ENCODE measurements at regions not wholly inside any gene's neighbourhood (a gene's known extent, or its start where the extent isn't known, plus 50 kb on each side); places are given as distances from the start of the nearest gene placed in this dataset.
A peak's percentile ranks its signal among the peaks of the same experiment; 100 is the strongest.

DNA sequence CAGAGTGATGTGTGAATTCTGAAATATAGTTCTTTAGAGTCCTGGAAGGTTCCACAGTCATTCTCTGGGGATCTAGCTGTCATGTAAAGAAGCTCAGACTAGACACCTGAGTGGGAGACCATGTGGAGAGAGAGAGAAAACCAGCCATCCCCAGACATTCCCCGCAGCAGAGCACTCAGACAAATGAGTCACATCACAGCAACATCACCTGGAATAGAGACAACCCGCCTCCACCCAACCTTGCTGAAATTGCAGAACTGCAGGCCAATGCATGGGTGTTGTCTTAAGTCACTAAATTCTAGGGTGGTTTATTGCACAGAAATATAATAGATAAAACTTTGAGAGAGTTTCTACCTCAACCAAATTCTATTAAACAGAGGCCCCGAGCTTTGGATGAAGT, 392.0 kb upstream of the DYNLRB2 start:
- Mint-ChIP-seq H3K36me3 (no peaks in the 10 kb centered on the region), H3K27me3 (peaks cover 16 to 38% of the 10 kb centered on the region in 2 donors), H3K27ac (no peak overlapping the region), H3K4me1 (ENCODE audit: low read depth in 2 of 2) (no peaks in the 10 kb centered on the region), H3K4me3 (no peak overlapping the region), H3K9me3 (no peaks in the 10 kb centered on the region)
- ATAC-seq (no peak), DNase-seq (ENCODE audit: low spot score) (no peak)

DNA sequence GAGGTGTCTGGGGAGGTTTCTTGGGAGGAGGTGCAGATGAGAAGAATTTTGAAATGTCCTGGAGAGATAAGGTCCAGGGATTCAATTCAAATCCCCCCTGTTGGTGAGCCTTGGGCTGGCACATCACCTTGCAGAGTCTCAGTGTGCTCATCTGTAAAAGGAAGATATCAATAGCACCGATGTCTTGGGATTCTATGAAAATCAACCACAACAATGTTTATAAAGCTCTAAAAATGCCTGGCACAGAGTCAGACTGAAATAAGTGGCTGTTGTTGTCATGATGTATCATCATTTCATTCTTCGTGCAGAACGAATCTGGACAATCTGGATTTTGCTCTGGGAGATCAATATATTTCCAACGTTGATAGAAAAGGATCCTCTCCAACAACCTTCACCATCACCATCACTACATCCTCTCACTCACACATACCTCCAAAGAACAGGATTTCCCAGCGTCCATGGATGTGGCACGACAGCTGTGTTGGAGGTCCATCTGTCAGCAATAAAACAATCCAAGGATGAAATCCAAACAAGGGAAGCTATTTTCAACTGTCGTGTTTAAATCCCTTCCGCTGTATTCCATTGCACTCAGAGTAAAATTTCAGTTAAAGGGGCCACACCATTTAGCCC, 393.7 kb upstream of the DYNLRB2 start:
- no peak for DNase-seq (ENCODE audit: low spot score)
- no peak overlapping the region for H3K4me3 Mint-ChIP-seq
- H3K27me3 Mint-ChIP-seq, result peaks cover 11 to 32% of the 10 kb centered on the region in 2 donors
- no peak for ATAC-seq
- peaks cover 5% of the 10 kb centered on the region for H3K36me3 Mint-ChIP-seq
- no peak overlapping the region for H3K27ac Mint-ChIP-seq
- H3K4me1 Mint-ChIP-seq (ENCODE audit: low read depth in 2 of 2), result no peaks in the 10 kb centered on the region
- H3K9me3 Mint-ChIP-seq, result peaks cover 3% of the 10 kb centered on the region

GRCh38 chr16:80144191-80144590, 396.6 kb upstream of the DYNLRB2 start:
- peaks cover 10% of the 10 kb centered on the region for H3K9me3 Mint-ChIP-seq
- H3K27me3 Mint-ChIP-seq, result peaks cover 18 to 34% of the 10 kb centered on the region in 2 donors
- peaks cover 5% of the 10 kb centered on the region for H3K36me3 Mint-ChIP-seq
- H3K27ac Mint-ChIP-seq, result no peak overlapping the region
- ATAC-seq (peak in 1 of 2 donors; percentile 27), DNase-seq (ENCODE audit: low spot score) (no peak)
- no peaks in the 10 kb centered on the region for H3K4me1 Mint-ChIP-seq (ENCODE audit: low read depth in 2 of 2)
- H3K4me3 Mint-ChIP-seq, result no peak overlapping the region

GRCh38 chr16:80142940-80143339, 397.9 kb upstream of the DYNLRB2 start:
- ATAC-seq, result no peak

GRCh38 chr16:80142281-80142680, 398.5 kb upstream of the DYNLRB2 start:
- peaks cover 16 to 29% of the 10 kb centered on the region in 2 donors for H3K27me3 Mint-ChIP-seq

More at GRCh38 chr16:80142940-80143339, 397.9 kb upstream of the DYNLRB2 start:
- H3K4me1 Mint-ChIP-seq (ENCODE audit: low read depth in 2 of 2), result no peaks in the 10 kb centered on the region
- peaks cover 11% of the 10 kb centered on the region for H3K9me3 Mint-ChIP-seq
- peaks cover 19 to 36% of the 10 kb centered on the region in 2 donors for H3K27me3 Mint-ChIP-seq
- no peak overlapping the region for H3K4me3 Mint-ChIP-seq
- H3K27ac Mint-ChIP-seq, result no peak overlapping the region
- peaks cover 5% of the 10 kb centered on the region for H3K36me3 Mint-ChIP-seq
- no peak for DNase-seq (ENCODE audit: low spot score)

DNA sequence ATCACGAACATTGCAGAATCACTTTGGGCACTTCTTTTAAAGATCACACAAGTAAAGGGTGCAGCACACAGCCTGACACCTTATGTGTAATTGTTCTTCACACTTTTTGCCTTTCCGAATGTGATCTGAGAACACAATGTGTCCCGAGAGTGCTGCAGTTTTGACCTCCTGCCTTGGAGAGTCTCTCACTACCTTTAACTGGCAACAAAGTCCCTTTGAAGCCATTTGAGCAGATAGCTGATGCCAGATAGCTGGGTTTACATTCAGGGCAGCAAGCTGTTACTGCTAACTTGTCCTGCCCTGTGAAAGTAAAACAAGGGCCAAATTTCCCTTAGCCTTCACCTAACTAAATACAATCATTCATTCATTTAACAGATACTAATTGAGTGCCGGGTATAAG, 411.0 kb upstream of the DYNLRB2 start:
- Mint-ChIP-seq H3K36me3 (no peaks in the 10 kb centered on the region), H3K27me3 (peaks cover 12 to 33% of the 10 kb centered on the region in 2 donors), H3K9me3 (no peaks in the 10 kb centered on the region), H3K27ac (no peak overlapping the region), H3K4me1 (ENCODE audit: low read depth in 2 of 2) (no peaks in the 10 kb centered on the region), H3K4me3 (no peak overlapping the region)
- no peak for ATAC-seq
- no peak for DNase-seq (ENCODE audit: low spot score)

More at GRCh38 chr16:80142281-80142680, 398.5 kb upstream of the DYNLRB2 start:
- Mint-ChIP-seq H3K9me3 (peaks cover 11% of the 10 kb centered on the region), H3K36me3 (peaks cover 5% of the 10 kb centered on the region), H3K27ac (no peak overlapping the region), H3K4me3 (no peak overlapping the region), H3K4me1 (ENCODE audit: low read depth in 2 of 2) (no peaks in the 10 kb centered on the region)
- no peak for DNase-seq (ENCODE audit: low spot score)
- no peak for ATAC-seq

GRCh38 chr16:80125677-80126076, 415.1 kb upstream of the DYNLRB2 start:
- Mint-ChIP-seq H3K9me3 (no peaks in the 10 kb centered on the region), H3K27me3 (peaks cover 12 to 21% of the 10 kb centered on the region in 2 donors), H3K4me1 (ENCODE audit: low read depth in 2 of 2) (no peaks in the 10 kb centered on the region), H3K27ac (no peak overlapping the region), H3K4me3 (no peak overlapping the region), H3K36me3 (no peaks in the 10 kb centered on the region)
- ATAC-seq (no peak), DNase-seq (ENCODE audit: low spot score) (no peak)

DNA sequence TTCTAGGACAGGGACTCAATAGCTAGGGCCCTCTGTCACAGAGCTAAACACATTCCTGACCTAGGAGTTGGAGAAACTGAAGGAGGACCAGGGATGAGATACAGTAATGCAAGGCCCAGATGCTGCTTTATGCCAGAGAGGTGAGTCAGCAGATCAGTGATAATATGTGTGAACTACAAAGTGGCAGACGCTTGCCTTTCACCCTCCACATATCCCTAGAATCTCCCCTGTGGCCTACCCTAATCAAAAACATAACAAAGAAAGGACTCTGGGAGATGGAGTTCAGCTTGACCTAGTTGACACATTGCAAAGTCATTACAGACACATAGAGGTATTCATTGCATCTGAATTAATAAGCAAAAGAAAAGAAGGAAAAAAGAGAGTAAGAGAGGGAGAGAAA, 417.6 kb upstream of the DYNLRB2 start:
- no peak overlapping the region for H3K27ac Mint-ChIP-seq
- ATAC-seq (no peak), DNase-seq (ENCODE audit: low spot score) (no peak)
- H3K4me1 Mint-ChIP-seq (ENCODE audit: low read depth in 2 of 2), result no peaks in the 10 kb centered on the region
- no peaks in the 10 kb centered on the region for H3K36me3 Mint-ChIP-seq
- H3K27me3 Mint-ChIP-seq, result peaks cover 21 to 33% of the 10 kb centered on the region in 2 donors
- no peak overlapping the region for H3K4me3 Mint-ChIP-seq
- no peaks in the 10 kb centered on the region for H3K9me3 Mint-ChIP-seq

DNA sequence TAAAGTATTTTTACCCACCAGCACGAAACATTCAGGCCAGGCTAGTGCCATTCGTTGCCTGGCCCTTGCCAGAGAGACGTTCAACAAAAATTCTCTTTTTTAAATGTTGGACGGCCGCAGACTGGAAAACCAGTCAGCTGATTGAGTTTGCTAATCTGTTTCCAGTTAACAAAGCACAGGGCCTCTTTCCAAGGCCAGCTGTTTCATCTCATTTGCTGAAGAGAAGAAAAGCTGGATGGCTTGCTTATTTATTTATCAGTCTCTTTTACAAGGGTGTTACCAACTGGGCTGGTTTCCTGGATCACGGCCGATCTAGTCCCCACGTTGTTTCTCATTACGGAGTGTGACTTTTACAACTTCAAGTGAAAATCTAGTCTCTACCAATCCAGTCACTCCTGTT, 418.7 kb upstream of the DYNLRB2 start:
- no peak for ATAC-seq

DNA sequence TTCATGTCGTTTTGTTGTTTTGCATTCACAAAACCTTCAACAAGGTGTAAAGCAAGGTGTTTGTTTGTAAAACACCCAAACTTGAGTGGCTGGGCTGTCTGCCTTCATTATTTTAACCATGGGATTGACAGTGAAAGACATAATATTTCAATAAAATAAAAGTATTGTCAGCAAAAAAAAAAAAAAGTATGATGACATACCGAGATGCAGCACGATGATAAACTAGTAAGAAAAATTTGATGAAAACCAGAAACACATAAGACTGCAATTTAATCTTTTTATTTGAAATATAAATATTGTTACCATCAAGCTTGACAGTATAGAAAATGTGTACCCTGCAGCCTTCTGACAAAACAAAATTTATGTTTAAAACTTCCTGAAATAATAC, 419.3 kb upstream of the DYNLRB2 start:
- Mint-ChIP-seq H3K4me3 (no peak overlapping the region), H3K27me3 (peaks cover 21 to 42% of the 10 kb centered on the region in 2 donors), H3K9me3 (no peaks in the 10 kb centered on the region), H3K4me1 (ENCODE audit: low read depth in 2 of 2) (no peaks in the 10 kb centered on the region), H3K36me3 (no peaks in the 10 kb centered on the region), H3K27ac (no peak overlapping the region)
- DNase-seq (ENCODE audit: low spot score) (no peak), ATAC-seq (no peak)

More for the DNA sequence above, 418.7 kb upstream of the DYNLRB2 start:
- peaks cover 21 to 38% of the 10 kb centered on the region in 2 donors for H3K27me3 Mint-ChIP-seq
- no peaks in the 10 kb centered on the region for H3K36me3 Mint-ChIP-seq
- no peaks in the 10 kb centered on the region for H3K9me3 Mint-ChIP-seq
- no peak overlapping the region for H3K27ac Mint-ChIP-seq
- no peaks in the 10 kb centered on the region for H3K4me1 Mint-ChIP-seq (ENCODE audit: low read depth in 2 of 2)
- H3K4me3 Mint-ChIP-seq, result no peak overlapping the region
- no peak for DNase-seq (ENCODE audit: low spot score)

DNA sequence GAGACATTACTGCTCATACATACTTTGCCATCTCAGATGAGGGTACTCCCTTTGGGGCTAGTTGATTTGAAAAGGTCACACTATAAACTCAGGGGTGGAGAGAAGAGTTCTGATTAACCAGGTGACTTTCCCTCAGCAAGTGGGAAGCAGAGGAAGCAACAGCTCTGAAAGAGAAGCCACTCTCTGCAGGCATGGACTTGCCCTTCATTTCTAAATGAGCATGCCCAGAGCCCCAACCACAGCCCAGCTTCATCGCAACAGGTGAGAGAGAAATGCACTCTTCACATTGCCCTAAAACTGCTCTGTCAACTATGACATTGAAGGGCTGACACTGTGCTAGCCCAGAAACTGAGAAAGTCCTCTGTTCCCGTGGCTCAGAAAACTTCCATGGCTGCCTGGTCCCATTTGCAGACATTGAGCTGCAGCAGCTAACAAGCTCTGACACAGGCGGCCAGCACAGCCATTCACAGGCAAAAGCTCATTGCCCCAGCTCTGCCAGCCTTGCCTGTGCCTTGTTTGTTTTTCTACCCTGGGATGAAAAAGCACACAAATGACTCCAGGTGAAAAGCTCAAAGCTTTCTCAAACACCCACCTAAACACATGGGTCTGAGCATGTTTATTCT, 419.8 kb upstream of the DYNLRB2 start:
- no peak overlapping the region for H3K4me3 Mint-ChIP-seq
- H3K27ac Mint-ChIP-seq, result no peak overlapping the region
- no peaks in the 10 kb centered on the region for H3K36me3 Mint-ChIP-seq
- H3K4me1 Mint-ChIP-seq (ENCODE audit: low read depth in 2 of 2), result no peaks in the 10 kb centered on the region
- DNase-seq (ENCODE audit: low spot score), result no peak
- H3K9me3 Mint-ChIP-seq, result no peaks in the 10 kb centered on the region
- ATAC-seq, result no peak
- H3K27me3 Mint-ChIP-seq, result peaks cover 21 to 46% of the 10 kb centered on the region in 2 donors

DNA sequence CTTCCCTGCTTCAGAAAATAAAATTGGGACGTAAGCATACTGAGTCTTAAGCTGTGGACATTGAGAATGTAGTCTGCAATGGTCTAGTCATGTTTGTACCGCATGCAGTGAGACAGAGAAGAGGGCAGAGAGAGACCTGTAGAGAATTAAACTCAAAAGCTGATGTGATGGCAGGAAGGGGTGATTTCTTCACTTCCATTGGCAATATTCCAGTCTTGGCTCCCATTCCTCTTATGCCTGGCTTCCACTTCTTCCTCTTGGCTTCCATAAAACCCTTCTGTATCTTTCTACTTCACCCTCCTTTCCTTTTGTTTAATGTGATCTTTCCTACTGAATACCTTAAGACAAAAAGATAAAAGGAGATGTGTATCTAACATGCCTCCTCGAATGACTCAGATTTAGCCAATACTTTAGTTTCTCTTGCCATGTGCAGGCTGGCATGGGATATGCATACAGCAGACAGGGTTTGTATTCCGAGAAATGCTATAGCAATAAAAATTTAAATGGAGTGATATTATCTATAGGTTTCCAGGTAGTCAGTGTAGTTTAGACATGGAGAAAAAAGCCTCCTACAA, 423.1 kb upstream of the DYNLRB2 start:
- Mint-ChIP-seq H3K27ac (no peak overlapping the region), H3K4me1 (ENCODE audit: low read depth in 2 of 2) (no peaks in the 10 kb centered on the region), H3K36me3 (no peaks in the 10 kb centered on the region), H3K4me3 (no peak overlapping the region), H3K9me3 (no peaks in the 10 kb centered on the region), H3K27me3 (peaks cover 19 to 39% of the 10 kb centered on the region in 2 donors)
- no peak for ATAC-seq
- DNase-seq (ENCODE audit: low spot score), result no peak

GRCh38 chr16:80116711-80117110, 424.1 kb upstream of the DYNLRB2 start:
- ATAC-seq, result no peak
- peaks cover 19 to 40% of the 10 kb centered on the region in 2 donors for H3K27me3 Mint-ChIP-seq

GRCh38 chr16:80114699-80115098, 426.1 kb upstream of the DYNLRB2 start:
- H3K36me3 Mint-ChIP-seq, result no peaks in the 10 kb centered on the region
- DNase-seq (ENCODE audit: low spot score) (no peak), ATAC-seq (no peak)
- no peaks in the 10 kb centered on the region for H3K4me1 Mint-ChIP-seq (ENCODE audit: low read depth in 2 of 2)
- H3K9me3 Mint-ChIP-seq, result no peaks in the 10 kb centered on the region
- H3K27me3 Mint-ChIP-seq, result peaks cover 20 to 48% of the 10 kb centered on the region in 2 donors
- H3K27ac Mint-ChIP-seq, result no peak overlapping the region
- H3K4me3 Mint-ChIP-seq, result no peak overlapping the region

More at GRCh38 chr16:80116711-80117110, 424.1 kb upstream of the DYNLRB2 start:
- Mint-ChIP-seq H3K9me3 (no peaks in the 10 kb centered on the region), H3K27ac (no peak overlapping the region), H3K36me3 (no peaks in the 10 kb centered on the region), H3K4me3 (no peak overlapping the region), H3K4me1 (ENCODE audit: low read depth in 2 of 2) (no peaks in the 10 kb centered on the region)
- no peak for DNase-seq (ENCODE audit: low spot score)

All from natural killer cell treated with Interleukin-12 subunit alpha and Interleukin-12 subunit beta and Interleukin-15 and Interleukin-18, amount 100 ng/mL, for 72 hours (primary cell).